ENCODE measurements at regions not wholly inside any gene's neighbourhood (a gene's known extent, or its start where the extent isn't known, plus 50 kb on each side); places are given as distances from the start of the nearest gene placed in this dataset.

DNA sequence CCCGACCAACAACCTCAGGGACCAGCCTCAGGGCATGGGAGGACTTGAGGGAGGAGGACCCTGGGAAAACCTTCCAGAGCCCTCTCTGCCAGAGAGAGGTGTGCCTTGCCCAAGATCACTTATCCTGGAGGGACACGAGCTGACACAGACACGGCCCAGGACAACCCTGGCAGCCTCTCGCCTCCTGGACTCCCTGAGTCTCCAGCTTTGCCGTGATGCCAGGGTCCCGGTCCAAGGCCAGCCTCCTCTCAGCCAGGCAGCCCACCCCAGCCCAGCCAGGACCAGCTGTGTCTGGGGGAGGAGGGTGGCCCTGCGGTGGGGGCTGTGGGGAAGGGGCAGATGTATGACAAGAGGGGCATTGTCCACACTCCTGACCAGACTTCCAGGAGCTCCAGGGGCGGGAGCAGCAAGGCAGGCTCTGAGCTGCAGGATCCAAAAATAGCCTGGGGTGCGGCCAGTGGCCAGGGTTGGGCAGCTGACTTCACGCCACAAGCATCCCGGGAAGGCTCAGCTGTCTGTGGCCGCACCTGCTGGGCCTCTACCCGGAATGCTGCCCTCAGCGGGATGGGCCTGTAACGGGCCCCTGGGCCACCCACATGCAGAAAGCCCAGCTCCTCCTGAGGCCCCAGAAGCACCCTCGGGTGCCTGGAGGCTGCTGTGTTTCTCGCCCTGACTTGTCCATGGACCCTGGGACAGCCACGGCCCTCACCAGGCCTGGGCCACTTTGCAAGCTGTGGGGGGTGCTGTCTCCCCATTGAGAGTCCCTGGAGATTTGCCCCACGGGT is 65.5 kb upstream of the GPC1 start:
- TF ChIP-seq, protein P1, sequence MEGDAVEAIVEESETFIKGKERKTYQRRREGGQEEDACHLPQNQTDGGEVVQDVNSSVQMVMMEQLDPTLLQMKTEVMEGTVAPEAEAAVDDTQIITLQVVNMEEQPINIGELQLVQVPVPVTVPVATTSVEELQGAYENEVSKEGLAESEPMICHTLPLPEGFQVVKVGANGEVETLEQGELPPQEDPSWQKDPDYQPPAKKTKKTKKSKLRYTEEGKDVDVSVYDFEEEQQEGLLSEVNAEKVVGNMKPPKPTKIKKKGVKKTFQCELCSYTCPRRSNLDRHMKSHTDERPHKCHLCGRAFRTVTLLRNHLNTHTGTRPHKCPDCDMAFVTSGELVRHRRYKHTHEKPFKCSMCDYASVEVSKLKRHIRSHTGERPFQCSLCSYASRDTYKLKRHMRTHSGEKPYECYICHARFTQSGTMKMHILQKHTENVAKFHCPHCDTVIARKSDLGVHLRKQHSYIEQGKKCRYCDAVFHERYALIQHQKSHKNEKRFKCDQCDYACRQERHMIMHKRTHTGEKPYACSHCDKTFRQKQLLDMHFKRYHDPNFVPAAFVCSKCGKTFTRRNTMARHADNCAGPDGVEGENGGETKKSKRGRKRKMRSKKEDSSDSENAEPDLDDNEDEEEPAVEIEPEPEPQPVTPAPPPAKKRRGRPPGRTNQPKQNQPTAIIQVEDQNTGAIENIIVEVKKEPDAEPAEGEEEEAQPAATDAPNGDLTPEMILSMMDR (IDR thresholded peaks at IDR 0.05) = no peak
- TF ChIP-seq POLR2A (IDR thresholded peaks at IDR 0.05) = no peak
